ENCODE measurements at regions not wholly inside any gene's neighbourhood (a gene's known extent, or its start where the extent isn't known, plus 50 kb on each side); places are given as distances from the start of the nearest gene placed in this dataset.

DNA sequence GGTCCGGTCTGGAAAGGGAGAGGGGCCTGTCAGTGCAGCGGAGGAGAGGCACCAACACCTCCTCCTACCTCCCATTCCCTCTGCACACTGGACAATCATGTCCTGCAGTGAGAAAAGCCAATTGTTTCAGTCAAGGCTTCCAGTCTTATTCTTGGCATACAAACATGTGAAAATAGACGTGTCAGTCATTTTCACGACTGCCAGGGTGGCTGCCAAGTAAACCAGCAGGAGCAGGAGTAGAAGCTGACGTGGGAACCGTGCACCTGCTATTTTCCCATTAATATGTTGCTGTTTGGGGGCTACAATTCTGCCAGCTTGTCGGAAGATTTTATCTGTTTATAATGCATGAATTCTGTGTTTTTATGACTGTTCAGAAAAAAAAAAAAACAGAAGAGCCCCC, 202.3 kb downstream of the SPP2 start:
- TF ChIP-seq, protein P1, sequence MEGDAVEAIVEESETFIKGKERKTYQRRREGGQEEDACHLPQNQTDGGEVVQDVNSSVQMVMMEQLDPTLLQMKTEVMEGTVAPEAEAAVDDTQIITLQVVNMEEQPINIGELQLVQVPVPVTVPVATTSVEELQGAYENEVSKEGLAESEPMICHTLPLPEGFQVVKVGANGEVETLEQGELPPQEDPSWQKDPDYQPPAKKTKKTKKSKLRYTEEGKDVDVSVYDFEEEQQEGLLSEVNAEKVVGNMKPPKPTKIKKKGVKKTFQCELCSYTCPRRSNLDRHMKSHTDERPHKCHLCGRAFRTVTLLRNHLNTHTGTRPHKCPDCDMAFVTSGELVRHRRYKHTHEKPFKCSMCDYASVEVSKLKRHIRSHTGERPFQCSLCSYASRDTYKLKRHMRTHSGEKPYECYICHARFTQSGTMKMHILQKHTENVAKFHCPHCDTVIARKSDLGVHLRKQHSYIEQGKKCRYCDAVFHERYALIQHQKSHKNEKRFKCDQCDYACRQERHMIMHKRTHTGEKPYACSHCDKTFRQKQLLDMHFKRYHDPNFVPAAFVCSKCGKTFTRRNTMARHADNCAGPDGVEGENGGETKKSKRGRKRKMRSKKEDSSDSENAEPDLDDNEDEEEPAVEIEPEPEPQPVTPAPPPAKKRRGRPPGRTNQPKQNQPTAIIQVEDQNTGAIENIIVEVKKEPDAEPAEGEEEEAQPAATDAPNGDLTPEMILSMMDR (IDR thresholded peaks at IDR 0.05), result no peak
- no peak for TF ChIP-seq POLR2A (IDR thresholded peaks at IDR 0.05)

Data from lower leg skin (tissue), 3 donors.